HCT116 (cell line): ENCODE measurements at regions not wholly inside any gene's neighbourhood (a gene's known extent, or its start where the extent isn't known, plus 50 kb on each side); places are given as distances from the start of the nearest gene placed in this dataset.

Experiments used
- ATAC-seq: fragments of 200-7000 bp; cut with Tn5 transposase; 2 replicates; pipeline ENCODE4 v1.9.1; 2020; ENCODE audit warnings: mild to moderate bottlenecking, moderate library complexity
- BruUV-seq: library from RNA; stranded (reverse); fragments of 400-500 nt; replicated peaks from 2 replicates; lab custom pipeline; 2021; lab: Mats Ljungman, UMichigan
- CTCF ChIA-PET: fragments of 300-600 bp; sonication (Branson Sonifier 250); formaldehyde crosslinking; loops from one replicate; lab custom pipeline; 2021; ENCODE audit warnings: antibody characterized with exemption; lab: Charles Lee
- POLR2A ChIA-PET: fragments of 300-600, 350-600 bp; sonication (Branson Sonifier 250); formaldehyde crosslinking; loops from one replicate; lab custom pipeline; 2021; ENCODE audit warnings: antibody characterized with exemption; lab: Charles Lee
- RAD21 ChIA-PET, 2 experiments: fragments of 300-600 bp; sonication (Branson Sonifier 250); formaldehyde crosslinking; loops; one replicate each; lab custom pipeline; 2023; ENCODE audit warnings: low total read pairs in 2 of 2; ENCODE audit not compliant: uncharacterized antibody in 2 of 2, unreplicated experiment in 2 of 2, low non-redundant PET in 1 of 2; lab: Charles Lee
- DNase-seq: peaks from one replicate; pipeline ENCODE4 v3.0.0-alpha.2; 2010; ENCODE audit warnings: low read depth, low spot score
- H2AFZ ChIP-seq: fragments of 200-600 bp; shearing (Covaris generic), sonication (generic); 2 replicates; pipeline ENCODE4 v1.6.1; 2017; ENCODE audit warnings: low read depth, mixed run types, mixed read lengths, antibody characterized with exemption, low read length; ENCODE audit not compliant: poor library complexity, severe bottlenecking
- H3K27ac ChIP-seq: 2 replicates; pipeline ENCODE4 v1.5.1; 2012; ENCODE audit warnings: low read depth, low read length
- H3K27me3 ChIP-seq: fragments of 200-600 bp; sonication (generic); 2 replicates; pipeline ENCODE4 v1.6.1; 2016; ENCODE audit warnings: mixed run types, low read length, mixed read lengths; ENCODE audit not compliant: insufficient read depth
- H3K36me3 ChIP-seq, 2 experiments: fragments of 200-500 bp in 1 of 2; fragments of 200-600 bp in 1 of 2; sonication (Bioruptor generic) in 1 of 2; sonication (generic) in 1 of 2; 2 replicates each; pipeline versions ENCODE4 v1.5.1 to v1.6.1; 2014 to 2016; ENCODE audit warnings: low read length in 2 of 2, inconsistent platforms in 1 of 2, mixed read lengths in 1 of 2, mixed run types in 1 of 2; ENCODE audit not compliant: insufficient read depth in 2 of 2, control insufficient read depth in 1 of 2
- H3K4me1 ChIP-seq, 2 experiments: fragments of 200-600 bp in 1 of 2; sonication (generic) in 1 of 2; 2 replicates each; pipeline versions ENCODE4 v1.5.1 to v1.6.1; 2012 to 2017; ENCODE audit warnings: low read length in 2 of 2, inconsistent platforms in 1 of 2, mild to moderate bottlenecking in 1 of 2, mixed read lengths in 1 of 2, mixed run types in 1 of 2, moderate library complexity in 1 of 2; ENCODE audit not compliant: insufficient read depth in 2 of 2, control insufficient read depth in 1 of 2
- H3K4me2 ChIP-seq: fragments of 200-600 bp; sonication (generic); 2 replicates; pipeline ENCODE4 v1.6.1; 2017; ENCODE audit warnings: mixed run types, low read length, mixed read lengths
- H3K4me3 ChIP-seq, 2 experiments: fragments of 200-600 bp in 1 of 2; sonication (generic) in 1 of 2; replicated peaks in 1 of 2; 2 replicates each; pipeline ENCODE4 v1.5.1; 2011 to 2016; ENCODE audit warnings: low read length in 2 of 2, control low read depth in 1 of 2, low read depth in 1 of 2, mild to moderate bottlenecking in 1 of 2, mixed read lengths in 1 of 2, mixed run types in 1 of 2
- H3K79me2 ChIP-seq: fragments of 200-600 bp; sonication (generic); 2 replicates; pipeline ENCODE4 v1.6.1; 2017; ENCODE audit warnings: mild to moderate bottlenecking, mixed run types, low read length, moderate library complexity, mixed read lengths; ENCODE audit not compliant: insufficient read depth
- H3K9ac ChIP-seq: fragments of 200-600 bp; sonication (generic); 2 replicates; pipeline ENCODE4 v1.6.1; 2016; ENCODE audit warnings: low read length, mixed read lengths
- H3K9me2 ChIP-seq: fragments of 200-600 bp; sonication (generic), shearing (Covaris generic); 2 replicates; pipeline ENCODE4 v1.6.1; 2017; ENCODE audit warnings: mixed run types, mild to moderate bottlenecking, moderate library complexity; ENCODE audit not compliant: insufficient read depth
- H3K9me3 ChIP-seq, 2 experiments: fragments of 200-500 bp in 1 of 2; fragments of 200-600 bp in 1 of 2; sonication (Bioruptor generic) in 1 of 2; sonication (generic) in 1 of 2; 2 replicates each; pipeline ENCODE4 v1.6.1; 2014 to 2017; ENCODE audit warnings: low read length in 2 of 2, mixed read lengths in 2 of 2, inconsistent platforms in 1 of 2, low read depth in 1 of 2, mild to moderate bottlenecking in 1 of 2, mixed run types in 1 of 2, moderate library complexity in 1 of 2; ENCODE audit not compliant: control insufficient read depth in 1 of 2, insufficient read depth in 1 of 2
- H4K20me1 ChIP-seq: fragments of 200-600 bp; sonication (generic), shearing (Covaris generic); 2 replicates; pipeline ENCODE4 v1.6.1; 2017; ENCODE audit warnings: mixed run types, mild to moderate bottlenecking, moderate library complexity; ENCODE audit not compliant: insufficient read depth
- ATF3 ChIP-seq: IDR thresholded peaks from 2 replicates; pipeline ENCODE4 v1.6.1; 2012
- CBX3 ChIP-seq: IDR thresholded peaks from 2 replicates; pipeline ENCODE4 v1.6.1; 2012; ENCODE audit warnings: low read depth
- CEBPB ChIP-seq: IDR thresholded peaks from 2 replicates; pipeline ENCODE4 v1.6.1; 2012; ENCODE audit warnings: low read depth
- CTCF ChIP-seq, 3 experiments: fragments of 200-600 bp in 1 of 3; sonication (generic) in 1 of 3; IDR thresholded peaks in 2 of 3; conservative IDR thresholded peaks in 1 of 3; 2 replicates each; pipeline ENCODE4 v1.5.1; 2012 to 2017; ENCODE audit warnings: low read depth in 2 of 3, low read length in 2 of 3, antibody characterized with exemption in 1 of 3, borderline replicate concordance in 1 of 3, control low read depth in 1 of 3, mild to moderate bottlenecking in 1 of 3, mixed read lengths in 1 of 3, mixed run types in 1 of 3, moderate library complexity in 1 of 3; ENCODE audit not compliant: insufficient read depth in 1 of 3
- EGR1 ChIP-seq: IDR thresholded peaks from 2 replicates; pipeline ENCODE4 v1.6.1; 2012; ENCODE audit warnings: low read depth
- ELF1 ChIP-seq: IDR thresholded peaks from 2 replicates; pipeline ENCODE4 v1.6.1; 2012; ENCODE audit warnings: low read depth, borderline replicate concordance
- EZH2 ChIP-seq: fragments of 200-600 bp; sonication (generic); IDR thresholded peaks from 2 replicates; pipeline ENCODE4 v1.6.1; 2017; ENCODE audit warnings: antibody characterized with exemption, mixed run types
- FOSL1 ChIP-seq: IDR thresholded peaks from 2 replicates; pipeline ENCODE4 v1.6.1; 2012; ENCODE audit warnings: low read depth
- JUND ChIP-seq: IDR thresholded peaks from 2 replicates; pipeline ENCODE4 v1.6.1; 2012
- POLR2A ChIP-seq: IDR thresholded peaks from 2 replicates; pipeline ENCODE4 v1.7.0; 2011; ENCODE audit warnings: borderline replicate concordance; ENCODE audit not compliant: insufficient read depth, insufficient read length; ENCODE audit errors: extremely low read depth
- POLR2AphosphoS5 ChIP-seq: IDR thresholded peaks from 2 replicates; pipeline ENCODE4 v1.6.1; 2011; ENCODE audit warnings: mild to moderate bottlenecking, low read depth, low read length, moderate library complexity
- RAD21 ChIP-seq: IDR thresholded peaks from 2 replicates; pipeline ENCODE4 v1.6.1; 2012; ENCODE audit warnings: low read depth, mild to moderate bottlenecking
- SP1 ChIP-seq: IDR thresholded peaks from 2 replicates; pipeline ENCODE4 v1.6.1; 2012; ENCODE audit warnings: low read depth
- SRF ChIP-seq: IDR thresholded peaks from 2 replicates; pipeline ENCODE4 v1.6.1; 2012; ENCODE audit warnings: low read depth
- YY1 ChIP-seq: IDR thresholded peaks from 2 replicates; pipeline ENCODE4 v1.6.1; 2011; ENCODE audit warnings: low read length, low read depth, moderate library complexity, mild to moderate bottlenecking; ENCODE audit not compliant: insufficient replicate concordance; ENCODE audit errors: extremely low read depth
- ZFX ChIP-seq: fragments of 450-650 bp; IDR thresholded peaks from 2 replicates; pipeline ENCODE4 v1.6.1; 2017
- intact Hi-C: fragments of 100-400 bp; cut with micrococcal nuclease; formaldehyde crosslinking; loops from 2 replicates; pipeline ENCODE4 v1.10.0; 2022

- ATAC-seq (no peak), DNase-seq (no peak)
- no peak for TF ChIP-seq EZH2
- no peak for TF ChIP-seq ELF1
- no peak for TF ChIP-seq POLR2AphosphoS5
- TF ChIP-seq EGR1, result no peak
- TF ChIP-seq ATF3, result no peak
- TF ChIP-seq YY1, result no peak
- no peaks in the 10 kb centered on the region for H4K20me1 ChIP-seq
- H2AFZ ChIP-seq, result no peak overlapping the region
- ChIA-PET POLR2A (no interaction called here), RAD21 (no interaction called here), CTCF (no interaction called here)
- H3K9ac ChIP-seq, result no peak overlapping the region
- no peak overlapping the region for H3K4me3 ChIP-seq
- intact Hi-C loops, result no loop called here
- H3K4me2 ChIP-seq, result no peak overlapping the region
- H3K9me3 ChIP-seq, result no peaks in the 10 kb centered on the region
- no peak overlapping the region for H3K27ac ChIP-seq
- H3K9me2 ChIP-seq, result no peaks in the 10 kb centered on the region
- H3K27me3 ChIP-seq, result no peaks in the 10 kb centered on the region
- BruUV-seq, result no TSS peak
- no peaks in the 10 kb centered on the region for H3K4me1 ChIP-seq
- no peaks in the 10 kb centered on the region for H3K79me2 ChIP-seq
- no peaks in the 10 kb centered on the region for H3K36me3 ChIP-seq
Observed at GRCh38 chrY:7459802-7460201, 548.2 kb upstream of the AMELY start.

- no peak overlapping the region for H2AFZ ChIP-seq
- TF ChIP-seq EGR1 (no peak), SRF (no peak), SP1 (no peak), JUND (no peak), RAD21 (no peak), CEBPB (no peak), ATF3 (no peak), CTCF (IDR thresholded peaks at IDR 0.05 in 2 of 3, conservative IDR thresholded peaks at IDR 0.05 in 1 of 3; ENCODE audit: borderline replicate concordance in 1 of 3, insufficient read depth in 1 of 3, low read depth in 2 of 3, low read length in 2 of 3) (no peak), CBX3 (no peak), POLR2A (no peak), ZFX (no peak), FOSL1 (no peak)
- POLR2A ChIA-PET, result no interaction called here
- DNase-seq (no peak), ATAC-seq (no peak)
- H3K9me2 ChIP-seq, result no peaks in the 10 kb centered on the region
- H3K27ac ChIP-seq, result no peak overlapping the region
- no TSS peak for BruUV-seq
- no peaks in the 10 kb centered on the region for H3K9me3 ChIP-seq
- intact Hi-C loops, result no loop called here
- CTCF ChIA-PET, result no interaction called here
- H3K36me3 ChIP-seq, result no peaks in the 10 kb centered on the region
- no peak overlapping the region for H3K4me3 ChIP-seq
- H3K4me2 ChIP-seq, result no peak overlapping the region
- no peaks in the 10 kb centered on the region for H3K27me3 ChIP-seq
- RAD21 ChIA-PET, result no interaction called here
- H4K20me1 ChIP-seq, result no peaks in the 10 kb centered on the region
- H3K4me1 ChIP-seq, result no peaks in the 10 kb centered on the region
- H3K9ac ChIP-seq, result no peak overlapping the region
- H3K79me2 ChIP-seq, result no peaks in the 10 kb centered on the region
Observed at GRCh38 chrY:7458301-7459078, 546.9 kb upstream of the AMELY start.
